ENCODE measurements at regions not wholly inside any gene's neighbourhood (a gene's known extent, or its start where the extent isn't known, plus 50 kb on each side); places are given as distances from the start of the nearest gene placed in this dataset.

- TF ChIP-seq CTCF (IDR thresholded peaks at IDR 0.05) (no peak), POLR2A (IDR thresholded peaks at IDR 0.05) (no peak)
Measured at GRCh38 chr1:10874351-10874750, 77.9 kb upstream of the CASZ1 start.

Data from esophagus squamous epithelium (tissue), 4 donors.